GM23338 (cell line): ENCODE measurements at regions not wholly inside any gene's neighbourhood (a gene's known extent, or its start where the extent isn't known, plus 50 kb on each side); places are given as distances from the start of the nearest gene placed in this dataset.
"Not testable (repeated sequence)": the region's sequence is repeated elsewhere in the genome, so short reads cannot be mapped to it uniquely, and the experiment has no call there.

ENCODE experiments used
- ATAC-seq: fragments of 200-7000 bp; cut with Tn5 transposase; 3 replicates; pipeline ENCODE4 v1.9.1; 2020
- DNase-seq: peaks from one replicate; pipeline ENCODE4 v3.0.0-alpha.2; 2015; ENCODE audit warnings: low spot score
- H2AFZ ChIP-seq: fragments of 200-600 bp; sonication (generic); 2 replicates; pipeline ENCODE4 v1.8.0; 2016; ENCODE audit warnings: antibody characterized with exemption, mild to moderate bottlenecking, moderate library complexity
- H3F3A ChIP-seq: fragments of 200-600 bp; sonication (generic); replicated peaks from 2 replicates; pipeline ENCODE4 v1.8.0; 2017; ENCODE audit warnings: antibody characterized with exemption, mixed run types, low read depth
- H3K27ac ChIP-seq: fragments of 200-600 bp; sonication (generic); 2 replicates; pipeline ENCODE4 v1.6.1; 2016; ENCODE audit warnings: low read depth
- H3K27me3 ChIP-seq: fragments of 200-600 bp; sonication (generic); 2 replicates; pipeline ENCODE4 v1.8.0; 2016; ENCODE audit warnings: mild to moderate bottlenecking, mixed run types, moderate library complexity; ENCODE audit not compliant: insufficient read depth
- H3K36me3 ChIP-seq: fragments of 200-600 bp; sonication (generic); 2 replicates; pipeline ENCODE4 v1.8.0; 2016; ENCODE audit warnings: mild to moderate bottlenecking; ENCODE audit not compliant: insufficient read depth
- H3K4me1 ChIP-seq: fragments of 200-600 bp; sonication (generic); 2 replicates; pipeline ENCODE4 v1.8.0; 2016; ENCODE audit warnings: mild to moderate bottlenecking, moderate library complexity; ENCODE audit not compliant: insufficient read depth
- H3K4me2 ChIP-seq: fragments of 200-600 bp; sonication (generic); 2 replicates; pipeline ENCODE4 v1.7.1; 2017; ENCODE audit warnings: mixed run types
- H3K4me3 ChIP-seq: fragments of 200-600 bp; sonication (generic); 2 replicates; pipeline ENCODE4 v1.6.1; 2016; ENCODE audit warnings: mixed run types
- H3K79me2 ChIP-seq: fragments of 200-600 bp; sonication (generic); replicated peaks from 2 replicates; pipeline ENCODE4 v1.8.0; 2017; ENCODE audit warnings: mild to moderate bottlenecking; ENCODE audit not compliant: insufficient read depth
- H3K9me2 ChIP-seq: fragments of 200-600 bp; sonication (generic); 2 replicates; pipeline ENCODE4 v1.8.0; 2017; ENCODE audit not compliant: insufficient read depth
- H4K20me1 ChIP-seq: fragments of 200-600 bp; sonication (generic); replicated peaks from 2 replicates; pipeline ENCODE4 v1.8.0; 2017; ENCODE audit warnings: mild to moderate bottlenecking; ENCODE audit not compliant: insufficient read depth
- H3K27ac Mint-ChIP-seq: 2 replicates; pipeline ENCODE4 v1.8.0; 2020; ENCODE audit warnings: inconsistent platforms, mild to moderate bottlenecking, moderate library complexity, mixed read lengths
- H3K27me3 Mint-ChIP-seq: 3 replicates; pipeline ENCODE4 v1.8.0; 2022; ENCODE audit warnings: low read depth, mild to moderate bottlenecking, moderate library complexity, mixed read lengths, inconsistent platforms; ENCODE audit not compliant: insufficient read depth, poor library complexity
- H3K36me3 Mint-ChIP-seq: 3 replicates; pipeline ENCODE4 v1.8.0; 2021; ENCODE audit warnings: low read depth, mild to moderate bottlenecking, inconsistent platforms, moderate library complexity, mixed read lengths
- H3K4me1 Mint-ChIP-seq: 3 replicates; pipeline ENCODE4 v1.8.0; 2020; ENCODE audit warnings: mild to moderate bottlenecking, inconsistent platforms, mixed read lengths
- H3K4me3 Mint-ChIP-seq: 3 replicates; pipeline ENCODE4 v1.8.0; 2021; ENCODE audit warnings: moderate library complexity, mild to moderate bottlenecking, inconsistent platforms, mixed read lengths
- H3K9me3 Mint-ChIP-seq: 3 replicates; pipeline ENCODE4 v1.8.0; 2020; ENCODE audit warnings: moderate library complexity, mild to moderate bottlenecking, inconsistent platforms, mixed read lengths
- CREB1 ChIP-seq: fragments of 250-450 bp; sonication (Bioruptor Pico); IDR thresholded peaks from 2 replicates; pipeline ENCODE4 v1.5.0; 2020; ENCODE audit warnings: low read depth, mild to moderate bottlenecking, moderate library complexity
- ETS1 ChIP-seq: IDR thresholded peaks from 2 replicates; pipeline ENCODE4 v1.6.1; 2016; ENCODE audit warnings: antibody characterized with exemption
- EZH2 ChIP-seq: fragments of 200-600 bp; sonication (generic); IDR thresholded peaks from one replicate; pipeline ENCODE4 v1.8.0; 2017; ENCODE audit warnings: antibody characterized with exemption, mild to moderate bottlenecking, low read depth; ENCODE audit not compliant: unreplicated experiment
- EZH2phosphoT487 ChIP-seq: fragments of 200-600 bp; sonication (generic); IDR thresholded peaks from one replicate; pipeline ENCODE4 v1.8.1; 2018; ENCODE audit warnings: antibody characterized with exemption; ENCODE audit not compliant: unreplicated experiment
- NANOG ChIP-seq: IDR thresholded peaks from 2 replicates; pipeline ENCODE4 v1.6.1; 2016; ENCODE audit warnings: antibody characterized with exemption, borderline replicate concordance
- POLR2AphosphoS5 ChIP-seq: IDR thresholded peaks from 2 replicates; pipeline ENCODE4 v1.6.1; 2016; ENCODE audit warnings: antibody characterized with exemption, low read depth
- ZNF114 ChIP-seq: fragments of 250-450 bp; sonication (Bioruptor Pico); IDR thresholded peaks from 2 replicates; pipeline ENCODE4 v1.5.0; 2020; ENCODE audit warnings: mild to moderate bottlenecking, moderate library complexity
- ZNF331 ChIP-seq: fragments of 250-450 bp; sonication (Bioruptor Pico); IDR thresholded peaks from 2 replicates; pipeline ENCODE4 v1.5.0; 2020; ENCODE audit warnings: low read depth, mild to moderate bottlenecking, moderate library complexity
- ZNF462 ChIP-seq: fragments of 250-450 bp; sonication (Bioruptor Pico); IDR thresholded peaks from 2 replicates; pipeline ENCODE4 v1.5.0; 2020; ENCODE audit warnings: mild to moderate bottlenecking, moderate library complexity
- TF ChIP-seq, protein P1 (sequence below), 2 experiments: fragments of 200-600 bp in 1 of 2; sonication (generic) in 1 of 2; conservative IDR thresholded peaks; 2 replicates each; pipeline versions ENCODE4 v1.5.1 to v1.6.1; 2016 to 2017; ENCODE audit warnings: antibody characterized with exemption in 2 of 2, low read depth in 2 of 2, mild to moderate bottlenecking in 2 of 2, moderate library complexity in 1 of 2
- TF ChIP-seq, protein P2 (sequence below): IDR thresholded peaks from one replicate; pipeline ENCODE4 v1.6.1; 2018; ENCODE audit warnings: antibody characterized with exemption; ENCODE audit not compliant: unreplicated experiment

DNA sequence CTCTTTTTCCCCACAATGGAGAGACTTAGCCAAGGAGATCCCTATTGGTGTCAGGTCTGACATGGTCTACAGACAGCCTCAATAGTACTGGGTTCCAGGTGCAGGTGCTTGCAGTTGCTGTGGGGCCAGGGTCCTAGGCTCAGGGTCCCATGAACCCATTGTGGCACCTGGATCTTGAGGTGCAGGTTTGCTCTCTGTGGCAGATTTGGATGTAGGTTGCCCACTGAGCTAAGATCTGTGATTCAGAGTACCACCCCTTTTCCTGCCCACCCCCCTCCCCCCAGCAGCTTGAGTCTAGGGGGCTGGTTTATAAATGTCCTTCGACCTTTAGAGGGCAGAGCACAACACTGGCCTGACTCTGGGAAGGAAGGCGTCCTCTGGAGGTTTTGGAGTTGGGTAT is 147.0 kb downstream of the APIP start:
- H3K36me3 Mint-ChIP-seq: peaks cover 16% of the 10 kb centered on the region
- Histone ChIP-seq H3F3A (no peaks in the 10 kb centered on the region), H3K79me2 (no peaks in the 10 kb centered on the region), H3K9me2 (no peaks in the 10 kb centered on the region), H3K4me2 (no peak overlapping the region), H3K4me1 (no peaks in the 10 kb centered on the region), H4K20me1 (no peaks in the 10 kb centered on the region), H3K27me3 (no peaks in the 10 kb centered on the region), H3K27ac (no peak overlapping the region), H2AFZ (no peak overlapping the region), H3K36me3 (no peaks in the 10 kb centered on the region; the same call in 1 of the 2 replicates), H3K4me3 (no peak overlapping the region)
- H3K4me3 Mint-ChIP-seq: no peak overlapping the region
- H3K27me3 Mint-ChIP-seq: no peaks in the 10 kb centered on the region
- no peak for TF ChIP-seq CREB1
- TF ChIP-seq, protein P1, sequence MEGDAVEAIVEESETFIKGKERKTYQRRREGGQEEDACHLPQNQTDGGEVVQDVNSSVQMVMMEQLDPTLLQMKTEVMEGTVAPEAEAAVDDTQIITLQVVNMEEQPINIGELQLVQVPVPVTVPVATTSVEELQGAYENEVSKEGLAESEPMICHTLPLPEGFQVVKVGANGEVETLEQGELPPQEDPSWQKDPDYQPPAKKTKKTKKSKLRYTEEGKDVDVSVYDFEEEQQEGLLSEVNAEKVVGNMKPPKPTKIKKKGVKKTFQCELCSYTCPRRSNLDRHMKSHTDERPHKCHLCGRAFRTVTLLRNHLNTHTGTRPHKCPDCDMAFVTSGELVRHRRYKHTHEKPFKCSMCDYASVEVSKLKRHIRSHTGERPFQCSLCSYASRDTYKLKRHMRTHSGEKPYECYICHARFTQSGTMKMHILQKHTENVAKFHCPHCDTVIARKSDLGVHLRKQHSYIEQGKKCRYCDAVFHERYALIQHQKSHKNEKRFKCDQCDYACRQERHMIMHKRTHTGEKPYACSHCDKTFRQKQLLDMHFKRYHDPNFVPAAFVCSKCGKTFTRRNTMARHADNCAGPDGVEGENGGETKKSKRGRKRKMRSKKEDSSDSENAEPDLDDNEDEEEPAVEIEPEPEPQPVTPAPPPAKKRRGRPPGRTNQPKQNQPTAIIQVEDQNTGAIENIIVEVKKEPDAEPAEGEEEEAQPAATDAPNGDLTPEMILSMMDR (conservative IDR thresholded peaks at IDR 0.05; ENCODE audit: low read depth in 2 of 2): no peak
- TF ChIP-seq, protein P2, sequence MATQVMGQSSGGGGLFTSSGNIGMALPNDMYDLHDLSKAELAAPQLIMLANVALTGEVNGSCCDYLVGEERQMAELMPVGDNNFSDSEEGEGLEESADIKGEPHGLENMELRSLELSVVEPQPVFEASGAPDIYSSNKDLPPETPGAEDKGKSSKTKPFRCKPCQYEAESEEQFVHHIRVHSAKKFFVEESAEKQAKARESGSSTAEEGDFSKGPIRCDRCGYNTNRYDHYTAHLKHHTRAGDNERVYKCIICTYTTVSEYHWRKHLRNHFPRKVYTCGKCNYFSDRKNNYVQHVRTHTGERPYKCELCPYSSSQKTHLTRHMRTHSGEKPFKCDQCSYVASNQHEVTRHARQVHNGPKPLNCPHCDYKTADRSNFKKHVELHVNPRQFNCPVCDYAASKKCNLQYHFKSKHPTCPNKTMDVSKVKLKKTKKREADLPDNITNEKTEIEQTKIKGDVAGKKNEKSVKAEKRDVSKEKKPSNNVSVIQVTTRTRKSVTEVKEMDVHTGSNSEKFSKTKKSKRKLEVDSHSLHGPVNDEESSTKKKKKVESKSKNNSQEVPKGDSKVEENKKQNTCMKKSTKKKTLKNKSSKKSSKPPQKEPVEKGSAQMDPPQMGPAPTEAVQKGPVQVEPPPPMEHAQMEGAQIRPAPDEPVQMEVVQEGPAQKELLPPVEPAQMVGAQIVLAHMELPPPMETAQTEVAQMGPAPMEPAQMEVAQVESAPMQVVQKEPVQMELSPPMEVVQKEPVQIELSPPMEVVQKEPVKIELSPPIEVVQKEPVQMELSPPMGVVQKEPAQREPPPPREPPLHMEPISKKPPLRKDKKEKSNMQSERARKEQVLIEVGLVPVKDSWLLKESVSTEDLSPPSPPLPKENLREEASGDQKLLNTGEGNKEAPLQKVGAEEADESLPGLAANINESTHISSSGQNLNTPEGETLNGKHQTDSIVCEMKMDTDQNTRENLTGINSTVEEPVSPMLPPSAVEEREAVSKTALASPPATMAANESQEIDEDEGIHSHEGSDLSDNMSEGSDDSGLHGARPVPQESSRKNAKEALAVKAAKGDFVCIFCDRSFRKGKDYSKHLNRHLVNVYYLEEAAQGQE: no peak
- no peak for TF ChIP-seq ZNF114 (CRISPR knock-in tag)
- TF ChIP-seq EZH2phosphoT487: no peak
- no peak for TF ChIP-seq POLR2AphosphoS5
- no peak for TF ChIP-seq ETS1
- TF ChIP-seq ZNF331 (CRISPR knock-in tag): no peak
- no peak for TF ChIP-seq ZNF462 (CRISPR knock-in tag)
- TF ChIP-seq NANOG: no peak
- TF ChIP-seq EZH2: no peak
- ATAC-seq: no peak
- no peak for DNase-seq
- no peaks in the 10 kb centered on the region for H3K4me1 Mint-ChIP-seq
- peaks cover 21% of the 10 kb centered on the region for H3K9me3 Mint-ChIP-seq
- no peak overlapping the region for H3K27ac Mint-ChIP-seq

- H3K4me3 Mint-ChIP-seq, H2AFZ ChIP-seq, H3K27ac ChIP-seq, H3K4me1 Mint-ChIP-seq, H3K4me1 ChIP-seq, DNase-seq, H3K27me3 ChIP-seq, H3K4me3 ChIP-seq, H3K36me3 ChIP-seq, ATAC-seq, H3K79me2 ChIP-seq, H3F3A ChIP-seq, H3K4me2 ChIP-seq, H3K9me2 ChIP-seq, H3K27me3 Mint-ChIP-seq, H3K27ac Mint-ChIP-seq, H4K20me1 ChIP-seq: not testable (repeated sequence)
- Mint-ChIP-seq H3K36me3 (peaks cover 36% of the 10 kb centered on the region), H3K9me3 (peaks cover 33% of the 10 kb centered on the region)
These were observed 141.7 kb downstream of the EHF start for GRCh38 chr11:34762625-34763024.
